ENCODE measurements at regions not wholly inside any gene's neighbourhood (a gene's known extent, or its start where the extent isn't known, plus 50 kb on each side); places are given as distances from the start of the nearest gene placed in this dataset.

- Histone ChIP-seq H4K20me1 (ENCODE audit: insufficient read depth) (no peaks in the 10 kb centered on the region), H3K79me2 (ENCODE audit: insufficient read depth, low read length) (no peaks in the 10 kb centered on the region), H3K9me2 (ENCODE audit: insufficient read depth) (no peaks in the 10 kb centered on the region), H3K4me2 (ENCODE audit: low read length) (no peak overlapping the region), H3K27ac (ENCODE audit: low read depth, low read length) (no peak overlapping the region), H3K9me3 (ENCODE audit: control insufficient read depth in 1 of 2, insufficient read depth in 1 of 2, low read depth in 1 of 2, low read length in 2 of 2) (peaks cover 0 to 8% of the 10 kb centered on the region in 2 experiments; a peak in 1 of 4 replicates), H3K36me3 (ENCODE audit: control insufficient read depth in 1 of 2, insufficient read depth in 2 of 2, low read length in 2 of 2) (no peaks in the 10 kb centered on the region), H2AFZ (ENCODE audit: low read depth, low read length, poor library complexity, severe bottlenecking) (no peak overlapping the region), H3K4me1 (ENCODE audit: control insufficient read depth in 1 of 2, insufficient read depth in 2 of 2, low read length in 2 of 2) (no peaks in the 10 kb centered on the region), H3K4me3 (replicated peaks in 1 of 2; ENCODE audit: low read depth in 1 of 2, low read length in 2 of 2) (no peak overlapping the region), H3K9ac (ENCODE audit: low read length) (no peak overlapping the region), H3K27me3 (ENCODE audit: insufficient read depth, low read length) (peaks cover 7% of the 10 kb centered on the region; the same call in 1 of the 2 replicates)
- TF ChIP-seq REST (IDR thresholded peaks at IDR 0.05; ENCODE audit: low read depth) (no peak), ELF1 (IDR thresholded peaks at IDR 0.05; ENCODE audit: borderline replicate concordance, low read depth) (no peak), TCF7L2 (IDR thresholded peaks at IDR 0.05; ENCODE audit: borderline replicate concordance, extremely low read depth, insufficient read depth, insufficient read length) (no peak), ZBTB33 (IDR thresholded peaks at IDR 0.05; ENCODE audit: extremely low read depth, insufficient replicate concordance, low read length) (no peak), ZNF274 (IDR thresholded peaks at IDR 0.05; ENCODE audit: low read depth, low read length) (no peak), RAD21 (IDR thresholded peaks at IDR 0.05; ENCODE audit: low read depth) (no peak)
- RAD21 ChIA-PET (ENCODE audit: low non-redundant PET in 1 of 2, low total read pairs in 2 of 2, uncharacterized antibody in 2 of 2, unreplicated experiment in 2 of 2): no interaction called here
- no peak for DNase-seq (ENCODE audit: low read depth, low spot score)
- CTCF ChIA-PET: no interaction called here
- no peak for ATAC-seq
- BruUV-seq (replicated peaks): no TSS peak
- POLR2A ChIA-PET: no interaction called here
- intact Hi-C loops (cut with micrococcal nuclease): no loop called here
Observed at GRCh38 chr14:76653875-76654572, 107.2 kb upstream of the VASH1 start.
